ENCODE measurements at regions not wholly inside any gene's neighbourhood (a gene's known extent, or its start where the extent isn't known, plus 50 kb on each side); places are given as distances from the start of the nearest gene placed in this dataset.

DNA sequence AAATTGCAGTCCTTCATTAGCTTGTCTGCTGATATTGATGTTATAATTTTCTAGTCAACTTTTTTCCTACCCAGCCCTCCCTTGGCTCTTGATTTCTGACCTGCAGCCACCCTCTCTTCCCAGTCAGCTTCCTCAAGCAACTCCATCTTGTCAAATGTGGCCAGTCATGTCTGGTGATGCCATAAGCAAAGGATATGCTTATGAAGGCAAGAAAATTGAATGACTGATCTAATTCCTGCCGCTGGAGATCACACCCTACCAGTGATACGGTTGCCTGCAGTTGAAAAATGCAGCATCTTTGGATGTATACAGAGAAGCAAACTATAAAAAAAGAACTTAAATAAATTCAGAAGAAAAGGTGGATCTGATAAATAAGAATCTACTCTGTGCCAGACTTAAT lies 297.1 kb upstream of the DAB1 start:
- no peak for DNase-seq
- Histone ChIP-seq H3K9ac (ENCODE audit: low read length) (no peak overlapping the region), H3K4me1 (ENCODE audit: insufficient read depth, low read length) (no peaks in the 10 kb centered on the region), H4K20me1 (ENCODE audit: low read length) (no peaks in the 10 kb centered on the region), H3K9me3 (ENCODE audit: low read length) (no peaks in the 10 kb centered on the region), H3K36me3 (ENCODE audit: low read depth, low read length) (no peaks in the 10 kb centered on the region), H2AFZ (ENCODE audit: low read length) (no peak overlapping the region), H3F3A (ENCODE audit: low read length, unreplicated experiment) (no peaks in the 10 kb centered on the region), H3K4me3 (ENCODE audit: low read length) (no peak overlapping the region), H3K9me2 (replicated peaks; ENCODE audit: low read length) (no peaks in the 10 kb centered on the region), H3K4me2 (ENCODE audit: low read length) (no peak overlapping the region), H3K27me3 (ENCODE audit: low read length) (no peaks in the 10 kb centered on the region), H3K27ac (ENCODE audit: low read length) (no peak overlapping the region), H3K79me2 (ENCODE audit: low read length) (no peaks in the 10 kb centered on the region)
- intact Hi-C loops (cut with micrococcal nuclease): no loop called here
- TF ChIP-seq EZH2 (IDR thresholded peaks at IDR 0.05; ENCODE audit: low read length, unreplicated experiment) (no peak), EZH2phosphoT487 (IDR thresholded peaks at IDR 0.05; ENCODE audit: borderline replicate concordance, low read length) (no peak)
- TF ChIP-seq, protein P1, sequence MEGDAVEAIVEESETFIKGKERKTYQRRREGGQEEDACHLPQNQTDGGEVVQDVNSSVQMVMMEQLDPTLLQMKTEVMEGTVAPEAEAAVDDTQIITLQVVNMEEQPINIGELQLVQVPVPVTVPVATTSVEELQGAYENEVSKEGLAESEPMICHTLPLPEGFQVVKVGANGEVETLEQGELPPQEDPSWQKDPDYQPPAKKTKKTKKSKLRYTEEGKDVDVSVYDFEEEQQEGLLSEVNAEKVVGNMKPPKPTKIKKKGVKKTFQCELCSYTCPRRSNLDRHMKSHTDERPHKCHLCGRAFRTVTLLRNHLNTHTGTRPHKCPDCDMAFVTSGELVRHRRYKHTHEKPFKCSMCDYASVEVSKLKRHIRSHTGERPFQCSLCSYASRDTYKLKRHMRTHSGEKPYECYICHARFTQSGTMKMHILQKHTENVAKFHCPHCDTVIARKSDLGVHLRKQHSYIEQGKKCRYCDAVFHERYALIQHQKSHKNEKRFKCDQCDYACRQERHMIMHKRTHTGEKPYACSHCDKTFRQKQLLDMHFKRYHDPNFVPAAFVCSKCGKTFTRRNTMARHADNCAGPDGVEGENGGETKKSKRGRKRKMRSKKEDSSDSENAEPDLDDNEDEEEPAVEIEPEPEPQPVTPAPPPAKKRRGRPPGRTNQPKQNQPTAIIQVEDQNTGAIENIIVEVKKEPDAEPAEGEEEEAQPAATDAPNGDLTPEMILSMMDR (conservative IDR thresholded peaks at IDR 0.05; ENCODE audit: low read depth, low read length): no peak
- ChIA-PET CTCF (no interaction called here), POLR2A (ENCODE audit: unreplicated experiment) (no interaction called here)
- BruUV-seq (replicated peaks): no TSS peak
- ATAC-seq: no peak

DNA sequence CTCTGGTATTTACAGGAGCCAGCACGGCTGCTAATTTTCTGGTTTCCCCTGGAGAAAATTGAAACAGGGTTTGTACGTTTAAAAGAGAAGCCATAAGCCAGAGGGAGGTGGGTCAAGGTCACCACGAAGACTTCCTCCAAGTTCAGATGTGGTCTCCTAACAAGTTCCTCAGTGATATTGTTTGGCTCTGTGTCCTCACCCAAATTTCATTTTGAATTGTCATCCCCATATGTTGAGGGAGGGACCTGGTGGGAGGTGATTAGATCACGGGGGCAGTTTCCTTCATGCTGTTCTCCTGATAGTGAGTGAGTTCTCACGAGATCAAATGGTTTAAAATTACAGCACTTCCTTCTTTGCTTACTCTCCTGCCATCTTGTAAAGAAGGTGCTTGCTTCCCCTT lies 295.4 kb upstream of the DAB1 start:
- no peak overlapping the region for H3K4me2 ChIP-seq (ENCODE audit: low read length)
- H3K27me3 ChIP-seq (ENCODE audit: low read length): no peaks in the 10 kb centered on the region
- intact Hi-C loops (cut with micrococcal nuclease): no loop called here
- DNase-seq (no peak), ATAC-seq (no peak)
- no peak overlapping the region for H2AFZ ChIP-seq (ENCODE audit: low read length)
- no peaks in the 10 kb centered on the region for H3K9me2 ChIP-seq (replicated peaks; ENCODE audit: low read length)
- no peaks in the 10 kb centered on the region for H3F3A ChIP-seq (ENCODE audit: low read length, unreplicated experiment)
- POLR2A ChIA-PET (ENCODE audit: unreplicated experiment): no interaction called here
- no peaks in the 10 kb centered on the region for H3K9me3 ChIP-seq (ENCODE audit: low read length)
- H4K20me1 ChIP-seq (ENCODE audit: low read length): no peaks in the 10 kb centered on the region
- H3K27ac ChIP-seq (ENCODE audit: low read length): no peak overlapping the region
- no TSS peak for BruUV-seq (replicated peaks)
- no peak overlapping the region for H3K9ac ChIP-seq (ENCODE audit: low read length)
- no peaks in the 10 kb centered on the region for H3K36me3 ChIP-seq (ENCODE audit: low read depth, low read length)
- no peaks in the 10 kb centered on the region for H3K79me2 ChIP-seq (ENCODE audit: low read length)
- TF ChIP-seq EZH2phosphoT487 (IDR thresholded peaks at IDR 0.05; ENCODE audit: borderline replicate concordance, low read length) (no peak), EZH2 (IDR thresholded peaks at IDR 0.05; ENCODE audit: low read length, unreplicated experiment) (no peak)
- TF ChIP-seq, protein P1 (conservative IDR thresholded peaks at IDR 0.05; ENCODE audit: low read depth, low read length): no peak
- H3K4me3 ChIP-seq (ENCODE audit: low read length): no peak overlapping the region
- CTCF ChIA-PET: no interaction called here
- no peaks in the 10 kb centered on the region for H3K4me1 ChIP-seq (ENCODE audit: insufficient read depth, low read length)

DNA sequence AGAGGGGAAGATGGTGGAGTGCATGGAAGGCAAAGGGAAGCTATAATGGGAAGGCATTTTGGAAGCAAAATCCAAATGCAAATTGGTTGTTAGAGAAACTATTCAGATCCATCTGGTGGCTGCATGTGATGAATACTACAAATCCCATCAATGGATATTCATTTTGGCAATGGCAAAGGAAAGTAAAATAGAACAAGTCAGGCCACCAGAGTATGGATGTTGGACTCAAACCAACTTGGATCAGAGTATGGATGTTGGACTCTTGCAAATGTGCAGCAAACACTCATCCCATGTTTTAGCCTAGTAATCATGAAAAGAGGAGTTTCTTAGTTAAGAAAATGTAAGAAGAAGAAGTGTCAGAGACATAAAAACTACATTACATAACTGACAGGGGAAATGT lies 289.6 kb upstream of the DAB1 start:
- TF ChIP-seq EZH2phosphoT487 (IDR thresholded peaks at IDR 0.05; ENCODE audit: borderline replicate concordance, low read length) (no peak), EZH2 (IDR thresholded peaks at IDR 0.05; ENCODE audit: low read length, unreplicated experiment) (no peak)
- TF ChIP-seq, protein P1 (conservative IDR thresholded peaks at IDR 0.05; ENCODE audit: low read depth, low read length): no peak
- no peak for ATAC-seq
- no peak overlapping the region for H2AFZ ChIP-seq (ENCODE audit: low read length)
- BruUV-seq (replicated peaks): no TSS peak
- intact Hi-C loops (cut with micrococcal nuclease): no loop called here
- no peaks in the 10 kb centered on the region for H3F3A ChIP-seq (ENCODE audit: low read length, unreplicated experiment)
- no peak for DNase-seq
- no peaks in the 10 kb centered on the region for H4K20me1 ChIP-seq (ENCODE audit: low read length)
- ChIA-PET POLR2A (ENCODE audit: unreplicated experiment) (no interaction called here), CTCF (no interaction called here)
- no peaks in the 10 kb centered on the region for H3K4me1 ChIP-seq (ENCODE audit: insufficient read depth, low read length)
- no peak overlapping the region for H3K4me2 ChIP-seq (ENCODE audit: low read length)
- H3K27me3 ChIP-seq (ENCODE audit: low read length): no peaks in the 10 kb centered on the region
- H3K36me3 ChIP-seq (ENCODE audit: low read depth, low read length): no peaks in the 10 kb centered on the region
- no peaks in the 10 kb centered on the region for H3K79me2 ChIP-seq (ENCODE audit: low read length)
- H3K4me3 ChIP-seq (ENCODE audit: low read length): no peak overlapping the region
- no peak overlapping the region for H3K27ac ChIP-seq (ENCODE audit: low read length)
- H3K9me3 ChIP-seq (ENCODE audit: low read length): no peaks in the 10 kb centered on the region
- no peak overlapping the region for H3K9ac ChIP-seq (ENCODE audit: low read length)
- H3K9me2 ChIP-seq (replicated peaks; ENCODE audit: low read length): no peaks in the 10 kb centered on the region

Measured in PC-3 (cell line).